PC-9 (cell line): ENCODE measurements at regions not wholly inside any gene's neighbourhood (a gene's known extent, or its start where the extent isn't known, plus 50 kb on each side); places are given as distances from the start of the nearest gene placed in this dataset.

Experiments used
- BruUV-seq: library from RNA; stranded (reverse); fragments of 400-500 nt; replicated peaks from 2 replicates; lab custom pipeline; 2021; lab: Mats Ljungman, UMichigan
- CTCF ChIA-PET: fragments of 300-600 bp; sonication (Branson Sonifier 250); formaldehyde crosslinking; loops from one replicate; lab custom pipeline; 2022; ENCODE audit warnings: antibody characterized with exemption; lab: Charles Lee
- POLR2A ChIA-PET: fragments of 300-600 bp; sonication (Branson Sonifier 250); formaldehyde crosslinking; loops from one replicate; lab custom pipeline; 2022; ENCODE audit warnings: antibody characterized with exemption; ENCODE audit not compliant: unreplicated experiment; lab: Charles Lee
- DNase-seq, 2 experiments: peaks; one replicate each; pipeline versions ENCODE4 v3.0.0 to v3.0.0-alpha.2; 2015 to 2022; ENCODE audit warnings: mixed read lengths in 1 of 2
- H2AFZ ChIP-seq: fragments of 200-600 bp; sonication (generic); 2 replicates; pipeline ENCODE4 v1.8.1; 2017; ENCODE audit warnings: antibody characterized with exemption
- H3F3A ChIP-seq: fragments of 200-600 bp; sonication (generic); 2 replicates; pipeline ENCODE4 v1.8.1; 2017; ENCODE audit warnings: antibody characterized with exemption, mild to moderate bottlenecking, low read depth; ENCODE audit not compliant: insufficient read depth
- H3K27ac ChIP-seq: fragments of 200-600 bp; sonication (generic); 2 replicates; pipeline ENCODE4 v1.6.1; 2016; ENCODE audit warnings: mixed run types
- H3K27me3 ChIP-seq: fragments of 200-600 bp; sonication (generic); 2 replicates; pipeline ENCODE4 v1.6.1; 2016; ENCODE audit warnings: low read depth, mixed run types; ENCODE audit not compliant: insufficient read depth
- H3K36me3 ChIP-seq: fragments of 200-600 bp; sonication (generic); 2 replicates; pipeline ENCODE4 v1.6.1; 2016; ENCODE audit warnings: low read depth, mixed run types
- H3K4me1 ChIP-seq: fragments of 200-600 bp; sonication (generic); replicated peaks from 2 replicates; pipeline ENCODE4 v1.6.1; 2016; ENCODE audit warnings: mixed run types; ENCODE audit not compliant: insufficient read depth
- H3K4me2 ChIP-seq: fragments of 200-600 bp; sonication (generic); 2 replicates; pipeline ENCODE4 v1.6.1; 2017; ENCODE audit warnings: mixed run types
- H3K4me3 ChIP-seq: fragments of 200-600 bp; sonication (generic); 2 replicates; pipeline ENCODE4 v1.6.1; 2016; ENCODE audit warnings: mixed run types
- H3K79me2 ChIP-seq: fragments of 200-600 bp; sonication (generic); 2 replicates; pipeline ENCODE4 v1.6.1; 2017; ENCODE audit warnings: low read depth, mixed run types
- H3K9me2 ChIP-seq: fragments of 200-600 bp; sonication (generic); 2 replicates; pipeline ENCODE4 v1.8.1; 2017; ENCODE audit warnings: mild to moderate bottlenecking; ENCODE audit not compliant: insufficient read depth
- H3K9me3 ChIP-seq: fragments of 200-600 bp; sonication (generic); 2 replicates; pipeline ENCODE4 v1.8.1; 2016; ENCODE audit warnings: low read depth; ENCODE audit not compliant: insufficient read depth
- H4K20me1 ChIP-seq: fragments of 200-600 bp; sonication (generic); 2 replicates; pipeline ENCODE4 v1.8.1; 2017; ENCODE audit not compliant: insufficient read depth
- EZH2 ChIP-seq: fragments of 200-600 bp; sonication (generic); IDR thresholded peaks from 2 replicates; pipeline ENCODE4 v1.8.0; 2017; ENCODE audit warnings: antibody characterized with exemption, low read depth
- intact Hi-C: fragments of 100-400 bp; cut with micrococcal nuclease; formaldehyde crosslinking; loops from one replicate; pipeline ENCODE4 v1.10.0; 2022; ENCODE audit not compliant: unreplicated experiment
- TF ChIP-seq, protein P1 (sequence below): fragments of 200-600 bp; sonication (generic); conservative IDR thresholded peaks from 2 replicates; pipeline ENCODE4 v1.6.1; 2017; ENCODE audit warnings: mixed run types, antibody characterized with exemption, mild to moderate bottlenecking, moderate library complexity

DNA sequence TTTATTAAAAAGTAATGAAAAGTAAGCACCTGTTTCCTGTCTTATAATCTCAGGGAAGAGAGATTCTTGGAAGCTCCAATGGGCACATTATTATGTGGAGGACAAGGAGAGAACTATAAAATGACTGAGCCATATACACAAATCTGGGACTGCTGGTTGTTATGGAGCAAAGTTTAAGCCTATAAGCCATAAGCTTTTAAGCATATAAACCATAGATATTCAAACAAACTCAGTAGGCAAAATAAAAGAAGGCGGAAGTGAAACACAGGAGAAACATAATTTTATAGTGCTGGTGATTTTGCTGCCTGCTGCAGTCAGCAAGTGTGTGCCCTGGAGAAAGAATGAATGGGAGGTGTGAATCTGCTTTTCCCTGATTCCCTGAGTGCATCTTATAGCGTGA lies 274.4 kb downstream of the KIF20B start:
- H3K27me3 ChIP-seq, result no peaks in the 10 kb centered on the region
- H3K36me3 ChIP-seq, result no peaks in the 10 kb centered on the region
- no TSS peak for BruUV-seq
- POLR2A ChIA-PET, result no interaction called here
- no peak overlapping the region for H3K27ac ChIP-seq
- H4K20me1 ChIP-seq, result no peaks in the 10 kb centered on the region
- intact Hi-C loops, result no loop called here
- no peak for DNase-seq
- H3K4me1 ChIP-seq, result no peaks in the 10 kb centered on the region
- TF ChIP-seq, protein P1, sequence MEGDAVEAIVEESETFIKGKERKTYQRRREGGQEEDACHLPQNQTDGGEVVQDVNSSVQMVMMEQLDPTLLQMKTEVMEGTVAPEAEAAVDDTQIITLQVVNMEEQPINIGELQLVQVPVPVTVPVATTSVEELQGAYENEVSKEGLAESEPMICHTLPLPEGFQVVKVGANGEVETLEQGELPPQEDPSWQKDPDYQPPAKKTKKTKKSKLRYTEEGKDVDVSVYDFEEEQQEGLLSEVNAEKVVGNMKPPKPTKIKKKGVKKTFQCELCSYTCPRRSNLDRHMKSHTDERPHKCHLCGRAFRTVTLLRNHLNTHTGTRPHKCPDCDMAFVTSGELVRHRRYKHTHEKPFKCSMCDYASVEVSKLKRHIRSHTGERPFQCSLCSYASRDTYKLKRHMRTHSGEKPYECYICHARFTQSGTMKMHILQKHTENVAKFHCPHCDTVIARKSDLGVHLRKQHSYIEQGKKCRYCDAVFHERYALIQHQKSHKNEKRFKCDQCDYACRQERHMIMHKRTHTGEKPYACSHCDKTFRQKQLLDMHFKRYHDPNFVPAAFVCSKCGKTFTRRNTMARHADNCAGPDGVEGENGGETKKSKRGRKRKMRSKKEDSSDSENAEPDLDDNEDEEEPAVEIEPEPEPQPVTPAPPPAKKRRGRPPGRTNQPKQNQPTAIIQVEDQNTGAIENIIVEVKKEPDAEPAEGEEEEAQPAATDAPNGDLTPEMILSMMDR, result no peak
- TF ChIP-seq EZH2, result no peak
- H3K9me3 ChIP-seq, result no peaks in the 10 kb centered on the region
- no peak overlapping the region for H3K4me3 ChIP-seq
- H3K9me2 ChIP-seq, result no peaks in the 10 kb centered on the region
- no peak overlapping the region for H2AFZ ChIP-seq
- H3K79me2 ChIP-seq, result no peaks in the 10 kb centered on the region
- H3K4me2 ChIP-seq, result no peak overlapping the region
- CTCF ChIA-PET, result no interaction called here
- H3F3A ChIP-seq, result no peaks in the 10 kb centered on the region

- no peak for DNase-seq
- POLR2A ChIA-PET, result no interaction called here
- H3K27me3 ChIP-seq, result no peaks in the 10 kb centered on the region
- no peak overlapping the region for H3K27ac ChIP-seq
- CTCF ChIA-PET, result no interaction called here
- no peak overlapping the region for H3K4me3 ChIP-seq
- H3K4me1 ChIP-seq, result no peaks in the 10 kb centered on the region
- TF ChIP-seq, protein P1, result no peak
- TF ChIP-seq EZH2, result no peak
- no peak overlapping the region for H2AFZ ChIP-seq
- no peaks in the 10 kb centered on the region for H3K9me3 ChIP-seq
- H3K36me3 ChIP-seq, result no peaks in the 10 kb centered on the region
- no peak overlapping the region for H3K4me2 ChIP-seq
- no peaks in the 10 kb centered on the region for H4K20me1 ChIP-seq
- no TSS peak for BruUV-seq
- no peaks in the 10 kb centered on the region for H3F3A ChIP-seq
- H3K79me2 ChIP-seq, result no peaks in the 10 kb centered on the region
- no peaks in the 10 kb centered on the region for H3K9me2 ChIP-seq
- intact Hi-C loops, result no loop called here
Measured at GRCh38 chr10:89978081-89978480, 276.7 kb downstream of the KIF20B start.

DNA sequence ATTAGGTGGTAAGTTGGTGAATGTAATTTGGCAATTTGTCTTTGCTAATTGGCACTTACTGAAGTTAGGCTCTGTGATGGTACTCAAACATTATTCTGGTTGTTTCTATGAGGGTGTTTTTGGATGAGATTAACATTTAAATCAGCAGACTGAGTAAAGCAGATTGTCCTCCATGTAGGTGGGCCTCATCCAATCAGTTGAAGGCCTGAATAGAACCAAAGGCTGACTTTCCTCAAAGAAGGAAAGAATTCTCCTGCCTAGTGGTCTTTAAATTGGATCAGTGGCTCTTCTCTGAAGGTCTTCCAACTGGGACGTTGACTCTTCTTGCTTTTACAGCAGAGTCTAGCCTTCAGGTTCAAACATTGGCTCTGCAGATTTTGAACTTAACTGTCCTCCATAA lies 278.3 kb downstream of the KIF20B start:
- Histone ChIP-seq H3K9me3 (no peaks in the 10 kb centered on the region), H3K4me2 (no peak overlapping the region), H4K20me1 (no peaks in the 10 kb centered on the region), H3K27ac (no peak overlapping the region), H3K36me3 (no peaks in the 10 kb centered on the region), H3K4me1 (no peaks in the 10 kb centered on the region), H3K9me2 (no peaks in the 10 kb centered on the region), H3K79me2 (no peaks in the 10 kb centered on the region), H3F3A (no peaks in the 10 kb centered on the region), H3K4me3 (no peak overlapping the region), H3K27me3 (no peaks in the 10 kb centered on the region), H2AFZ (no peak overlapping the region)
- ChIA-PET POLR2A (no interaction called here), CTCF (no interaction called here)
- no TSS peak for BruUV-seq
- no peak for TF ChIP-seq EZH2
- TF ChIP-seq, protein P1, result no peak
- no peak for DNase-seq
- intact Hi-C loops, result no loop called here
